ENCODE measurements at regions not wholly inside any gene's neighbourhood (a gene's known extent, or its start where the extent isn't known, plus 50 kb on each side); places are given as distances from the start of the nearest gene placed in this dataset.
"Not testable (repeated sequence)": the region's sequence is repeated elsewhere in the genome, so short reads cannot be mapped to it uniquely, and the experiment has no call there.

- DNase-seq, result no peak
Measured at GRCh38 chr5:169531631-169532030, 51.9 kb upstream of the SPDL1 start.

GRCh38 chr5:169527863-169528262 lies 55.7 kb upstream of the SPDL1 start:
- no peak for DNase-seq

DNA sequence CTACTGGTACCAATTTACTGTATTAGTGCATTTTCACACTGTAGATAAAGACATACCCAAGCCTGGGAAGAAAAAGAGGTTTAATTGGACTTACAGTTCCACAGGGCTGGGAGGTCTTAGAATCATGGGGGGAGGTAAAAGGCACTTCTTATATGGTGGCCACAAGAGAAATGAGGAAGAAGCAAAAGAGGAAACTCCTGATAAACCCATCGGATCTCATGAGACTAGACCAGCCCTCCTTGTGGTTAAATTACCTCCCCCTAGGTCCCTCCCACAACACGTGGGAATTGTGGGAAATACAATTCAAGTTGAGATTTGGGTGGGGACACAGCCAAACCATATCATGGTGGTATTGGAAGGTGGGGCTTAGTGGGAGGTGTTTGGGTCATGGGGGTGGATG lies 56.5 kb upstream of the SPDL1 start:
- DNase-seq, result no peak

DNA sequence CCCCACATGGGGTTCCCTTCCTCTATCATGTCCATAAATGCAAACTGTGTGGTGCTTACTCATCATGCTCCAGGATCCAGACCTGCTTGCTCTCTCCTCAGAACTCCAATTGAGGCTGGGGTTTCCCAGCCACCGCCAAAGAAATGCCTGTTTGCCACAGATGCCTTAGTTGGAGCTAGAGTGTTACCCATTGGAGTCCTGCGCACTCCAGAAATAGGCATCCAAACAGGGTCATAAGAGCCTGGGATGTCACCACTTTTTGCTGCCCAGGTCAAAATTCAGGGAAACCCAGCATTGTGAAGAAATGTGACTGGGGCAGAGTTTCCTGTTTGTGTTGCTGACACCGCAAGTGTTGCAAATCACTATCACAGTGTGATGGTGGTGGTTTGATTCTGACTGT lies 60.7 kb upstream of the SPDL1 start:
- DNase-seq, result no peak

GRCh38 chr5:169521366-169521983 lies 62.1 kb upstream of the SPDL1 start:
- peak; percentile 42 for DNase-seq

DNA sequence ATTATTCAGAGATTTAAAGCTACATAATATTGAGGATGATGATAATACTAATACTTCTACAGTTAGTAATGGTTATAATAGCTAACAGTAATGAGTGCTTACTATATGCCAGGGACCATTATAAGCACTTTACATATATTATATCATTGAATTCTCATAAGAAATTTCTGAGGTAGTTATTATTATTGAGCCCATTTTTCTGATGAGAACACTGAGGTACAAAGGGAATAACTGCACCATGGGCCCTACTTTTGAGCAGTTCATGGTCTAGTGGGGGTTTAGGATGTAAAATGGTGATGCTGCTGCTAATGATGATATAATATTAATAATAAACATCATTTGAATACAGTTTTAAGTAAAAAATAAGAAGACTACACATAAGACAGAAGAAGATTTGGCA lies 64.2 kb upstream of the SPDL1 start:
- DNase-seq, result no peak

DNA sequence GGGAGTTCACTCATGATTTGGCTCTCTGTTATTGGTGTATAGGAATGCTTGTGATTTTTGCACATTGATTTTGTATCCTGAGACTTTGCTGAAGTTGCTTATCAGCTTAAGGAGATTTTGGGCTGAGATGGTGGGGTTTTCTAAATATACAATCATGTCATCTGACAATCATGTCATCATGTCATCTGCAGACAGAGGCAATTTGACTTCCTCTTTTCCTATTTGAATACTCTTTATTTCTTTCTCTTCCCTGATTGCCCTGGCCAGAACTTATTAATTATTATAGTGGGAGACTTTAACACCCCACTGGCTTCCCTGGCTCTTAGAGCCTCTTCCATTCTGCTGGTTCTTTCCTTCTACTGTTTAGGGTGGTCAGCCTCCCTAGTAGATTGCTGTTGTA lies 64.8 kb upstream of the SPDL1 start:
- DNase-seq, result not testable (repeated sequence)

- no peak for DNase-seq
Measured at GRCh38 chr5:169512385-169512784, 71.2 kb upstream of the SPDL1 start.

DNA sequence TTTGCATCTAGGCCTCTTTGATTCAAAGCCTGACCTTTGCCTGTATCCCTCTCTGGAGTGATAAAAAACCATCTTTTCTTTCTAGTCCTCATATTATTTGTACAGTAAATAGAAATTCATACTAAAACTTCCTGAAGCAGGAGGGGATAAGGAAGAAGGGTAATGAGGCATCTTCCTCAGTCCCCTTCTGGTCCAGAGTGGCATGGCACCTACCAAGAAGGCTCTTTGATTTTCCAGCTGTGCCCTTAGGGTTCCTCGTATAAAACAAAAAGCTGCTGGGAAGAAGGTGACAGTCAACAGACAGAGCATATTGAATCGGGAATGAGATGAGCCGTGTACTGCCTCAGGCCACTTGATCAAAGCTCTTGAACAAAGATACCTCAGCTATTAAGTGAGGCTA lies 71.9 kb upstream of the SPDL1 start:
- DNase-seq, result no peak

GRCh38 chr5:169507051-169507450 lies 76.5 kb upstream of the SPDL1 start:
- no peak for DNase-seq

DNA sequence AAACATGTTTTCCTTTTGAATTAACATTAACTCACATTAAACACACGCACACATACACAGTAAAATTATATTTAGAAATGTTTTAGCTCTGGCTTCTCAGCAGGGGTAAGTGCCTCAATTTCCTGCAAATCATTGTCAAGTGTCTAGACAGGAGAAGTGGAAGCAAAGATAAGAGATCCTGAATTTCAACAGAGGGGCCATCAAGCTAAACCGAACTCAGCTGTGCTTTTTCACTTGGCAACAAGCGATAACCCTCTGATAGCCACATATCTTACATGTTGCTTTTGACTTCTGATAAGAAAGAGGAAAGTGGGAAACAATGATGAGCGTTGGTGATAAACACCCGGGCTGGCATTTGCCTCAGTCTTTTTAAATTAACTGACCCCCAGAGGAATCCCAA lies 79.7 kb upstream of the SPDL1 start:
- DNase-seq, result no peak

GRCh38 chr5:169499990-169500505 lies 83.5 kb upstream of the SPDL1 start:
- no peak for DNase-seq

DNA sequence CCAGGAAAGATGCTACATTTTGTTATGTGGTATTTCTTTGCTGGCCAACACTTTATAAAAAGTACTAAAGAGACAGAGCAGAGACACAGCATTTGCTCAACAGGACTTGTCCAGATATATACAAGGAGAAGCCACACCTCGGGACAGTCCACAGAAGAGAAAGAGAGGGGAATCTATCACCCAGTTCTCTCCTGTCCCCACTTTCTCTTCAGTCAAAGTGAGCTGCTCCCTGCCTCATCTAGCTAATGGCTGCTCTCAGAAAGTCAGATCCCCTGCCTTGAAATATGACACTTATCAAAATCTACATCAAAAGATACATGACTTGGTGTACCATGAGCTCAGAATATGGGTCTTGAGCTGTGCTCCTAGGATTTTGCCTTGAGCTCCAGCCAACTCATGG lies 86.7 kb upstream of the SPDL1 start:
- DNase-seq, result no peak

- no peak for DNase-seq
Measured at GRCh38 chr5:169494941-169495548, 88.5 kb upstream of the SPDL1 start.

DNA sequence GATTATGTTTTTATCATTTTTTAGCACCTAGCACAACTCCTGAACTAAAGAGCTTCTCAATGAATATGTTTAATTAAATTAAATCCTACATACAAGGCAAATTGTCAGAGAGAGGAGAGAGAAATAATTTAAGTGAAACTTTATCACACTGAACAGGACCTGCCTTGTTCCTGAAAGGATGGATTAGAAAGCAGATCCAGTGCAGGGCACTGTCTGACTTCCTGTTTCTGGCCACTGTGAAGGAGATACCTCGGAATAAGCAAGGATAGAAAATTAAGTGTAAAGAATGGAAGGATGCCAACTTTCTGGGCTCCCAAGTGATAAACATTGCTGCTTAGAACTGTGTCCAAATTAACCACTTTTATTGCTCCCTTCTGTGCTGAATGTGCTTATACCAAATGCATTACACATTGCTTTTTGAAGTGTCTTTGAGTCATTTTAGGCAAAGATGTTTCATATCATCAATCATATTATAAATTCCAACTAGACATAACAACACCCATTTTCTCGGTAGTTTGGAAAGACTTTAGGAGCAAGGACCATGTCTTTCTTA lies 89.1 kb upstream of the SPDL1 start:
- DNase-seq, result no peak

DNA sequence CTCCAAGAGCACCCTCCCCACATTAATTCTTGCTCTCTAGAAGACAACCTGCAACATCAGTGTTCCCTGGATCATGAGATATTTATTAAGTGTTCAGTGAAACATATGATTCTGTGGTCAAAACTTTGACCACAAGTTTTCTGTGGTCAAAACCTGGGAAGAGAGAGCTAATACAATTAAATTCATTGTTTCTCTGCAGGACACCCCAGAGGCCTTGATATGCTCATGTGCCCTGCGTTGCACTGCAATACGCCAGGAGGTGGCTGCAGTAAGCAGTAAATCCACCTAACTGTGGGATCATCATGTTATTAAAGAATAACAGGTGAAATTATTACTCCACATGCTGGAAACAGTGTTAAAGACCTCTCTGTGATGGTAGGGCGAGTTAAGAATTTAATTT lies 109.3 kb upstream of the SPDL1 start:
- no peak for DNase-seq

DNA sequence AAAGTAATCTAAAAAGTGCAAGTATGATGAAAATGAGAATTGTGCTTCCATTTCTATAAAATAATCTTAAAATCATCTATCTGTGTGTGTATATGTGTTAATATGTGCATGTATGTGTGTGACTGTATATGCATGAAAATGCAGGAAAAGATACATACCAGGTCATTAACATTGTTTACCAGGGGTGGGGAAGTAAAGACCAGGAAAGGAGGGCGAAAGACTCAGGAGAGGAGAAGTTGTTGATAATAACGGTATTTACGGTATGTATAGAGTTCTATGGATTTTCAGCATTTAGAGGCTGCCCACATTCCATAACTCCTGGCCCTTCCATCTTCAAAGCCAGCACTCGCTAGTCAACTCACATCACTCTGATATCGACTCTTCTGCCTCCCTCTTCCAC lies 111.0 kb upstream of the SPDL1 start:
- DNase-seq, result no peak

DNA sequence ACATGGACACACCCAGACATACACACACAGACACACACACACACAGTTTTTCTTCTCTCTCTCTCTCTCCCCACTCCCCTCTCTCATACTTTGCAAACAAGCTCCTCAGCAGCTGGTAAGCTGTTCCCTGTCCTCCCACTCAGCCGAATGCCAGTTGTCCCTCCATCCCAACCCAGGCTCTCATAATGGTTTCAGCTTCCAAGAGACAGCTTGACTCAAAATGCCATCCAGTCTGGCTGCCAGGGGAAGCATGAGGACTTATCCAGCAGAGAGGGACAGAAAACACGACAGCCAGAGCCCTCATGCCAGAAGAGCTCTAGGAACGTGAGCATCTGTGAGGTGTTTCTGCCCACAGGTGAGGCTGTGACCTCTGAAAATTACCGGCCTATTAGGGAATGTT lies 112.6 kb upstream of the SPDL1 start:
- no peak for DNase-seq

DNA sequence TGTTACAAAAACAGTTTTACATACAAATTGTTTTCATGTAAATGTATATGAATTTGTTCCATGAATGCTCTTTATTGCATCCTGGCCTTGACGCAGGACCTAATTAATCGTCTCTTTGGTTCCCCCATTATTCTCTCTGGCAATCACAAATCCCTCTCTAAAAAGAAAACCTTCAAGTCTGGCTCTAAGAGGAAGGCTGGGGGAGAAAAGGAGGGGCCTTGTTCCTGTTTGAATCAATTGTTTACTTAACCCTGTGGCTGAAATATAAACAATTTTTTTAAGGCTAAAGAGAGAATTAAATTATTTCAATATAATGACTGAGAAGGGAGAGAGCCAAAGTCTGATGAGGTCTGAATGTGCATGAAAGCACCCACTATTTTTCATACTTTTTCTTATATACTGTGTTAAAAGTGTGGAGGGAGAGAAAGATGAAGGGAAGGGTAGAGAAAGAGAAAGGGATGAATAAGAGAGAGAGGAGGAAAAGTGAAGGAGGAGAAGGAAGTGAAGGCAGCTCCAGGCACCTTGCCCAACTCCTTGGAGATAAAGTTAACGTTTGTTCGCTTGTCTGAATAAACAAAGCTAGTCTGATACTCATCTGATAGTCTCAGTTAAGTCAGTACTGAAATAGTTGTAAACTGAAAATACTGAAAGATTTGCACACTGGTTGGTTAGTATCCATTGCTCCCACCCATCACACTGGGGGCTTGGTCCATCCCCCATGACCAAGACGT lies 116.4 kb upstream of the SPDL1 start:
- no peak for DNase-seq

GRCh38 chr5:169460896-169461295 lies 122.7 kb upstream of the SPDL1 start:
- DNase-seq, result no peak

DNA sequence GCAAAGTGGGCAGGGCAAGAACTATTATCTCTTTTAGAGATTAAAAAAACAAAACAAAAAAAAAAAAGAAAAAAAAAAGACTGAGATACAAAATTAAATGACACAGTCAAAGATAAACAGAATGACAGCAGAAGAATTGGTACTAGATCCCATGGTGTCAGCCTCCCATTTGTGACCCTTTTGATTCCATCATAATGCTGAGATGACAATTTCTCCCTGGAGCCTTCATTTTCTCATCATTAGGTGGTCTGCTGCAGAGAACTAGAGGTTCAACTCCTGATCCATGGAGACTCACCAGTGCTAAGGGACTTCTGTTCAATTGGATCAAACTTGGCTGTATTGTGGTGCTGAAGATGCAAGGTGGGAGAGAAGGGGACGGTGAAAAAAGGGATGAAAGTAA lies 123.5 kb upstream of the SPDL1 start:
- DNase-seq, result no peak

- no peak for DNase-seq
Measured at GRCh38 chr5:169458221-169458620, 125.4 kb upstream of the SPDL1 start.

DNA sequence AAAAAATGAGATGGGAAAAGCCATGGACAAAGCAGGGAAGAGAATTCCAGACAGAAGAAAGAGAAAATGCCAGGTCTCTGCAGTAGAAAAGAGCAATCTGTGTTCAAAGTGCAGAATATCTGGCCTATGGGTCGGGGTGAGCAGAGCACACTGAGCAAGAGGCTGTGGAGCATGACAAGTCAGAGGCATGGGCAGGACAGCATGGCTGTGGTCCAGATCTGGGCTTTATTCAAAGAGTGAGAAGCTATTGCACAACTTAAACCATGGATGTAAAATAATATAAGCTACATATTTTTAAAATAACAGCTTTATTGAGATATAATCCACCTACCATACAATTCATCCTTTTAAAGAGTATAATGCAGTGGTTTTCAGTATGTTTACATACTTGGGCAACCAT lies 133.1 kb upstream of the SPDL1 start:
- DNase-seq, result no peak

DNA sequence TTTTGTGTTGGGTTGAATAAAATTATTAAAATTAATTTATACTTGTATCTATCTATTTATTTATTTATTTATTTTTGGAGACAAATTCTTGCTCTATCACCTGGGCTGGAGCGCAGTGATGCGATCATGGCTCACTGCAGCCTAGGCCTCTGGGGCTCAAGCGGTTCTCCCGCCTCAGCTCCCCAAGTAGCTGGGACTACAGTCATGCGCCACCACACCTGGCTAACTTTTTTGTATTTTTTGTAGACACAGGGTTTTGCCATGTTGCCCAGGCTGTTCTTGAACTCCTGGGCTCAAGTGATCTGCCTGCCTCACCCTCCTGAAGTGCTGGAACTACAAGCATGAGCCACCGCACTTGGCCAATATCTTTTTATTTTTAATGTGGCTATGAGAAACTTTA lies 134.7 kb upstream of the SPDL1 start:
- no peak for DNase-seq

Data from left hindlimb (tissue), 1 donor.